GM21381 (cell line): ENCODE measurements at regions not wholly inside any gene's neighbourhood (a gene's known extent, or its start where the extent isn't known, plus 50 kb on each side); places are given as distances from the start of the nearest gene placed in this dataset.
"Not testable (repeated sequence)": the region's sequence is repeated elsewhere in the genome, so short reads cannot be mapped to it uniquely, and the experiment has no call there.

Experiments used
- ATAC-seq: cut with Tn5 transposase; IDR thresholded peaks from one replicate; pipeline ENCODE4 v1.9.1; 2021; ENCODE audit warnings: mild to moderate bottlenecking, moderate library complexity; ENCODE audit not compliant: unreplicated experiment

GRCh38 chr10:118943253-118943652, 86.3 kb upstream of the NANOS1 start:
- no peak for ATAC-seq

GRCh38 chr10:118944959-118945633, 84.4 kb upstream of the NANOS1 start:
- ATAC-seq, result no peak

GRCh38 chr10:118948786-118949185, 80.7 kb upstream of the NANOS1 start:
- ATAC-seq, result no peak

GRCh38 chr10:118950190-118950680, 79.3 kb upstream of the NANOS1 start:
- ATAC-seq, result no peak

GRCh38 chr10:118950997-118951637, 78.4 kb upstream of the NANOS1 start:
- no peak for ATAC-seq

GRCh38 chr10:118952493-118953295, 76.8 kb upstream of the NANOS1 start:
- no peak for ATAC-seq

GRCh38 chr10:118953598-118954393, 75.7 kb upstream of the NANOS1 start:
- no peak for ATAC-seq

- no peak for ATAC-seq
Measured at GRCh38 chr10:118955531-118955930, 74.0 kb upstream of the NANOS1 start.

- no peak for ATAC-seq
Measured at GRCh38 chr10:118955951-118956801, 73.3 kb upstream of the NANOS1 start.

- no peak for ATAC-seq
Measured at GRCh38 chr10:118956802-118957442, 72.6 kb upstream of the NANOS1 start.

- ATAC-seq, result no peak
Measured at GRCh38 chr10:118957443-118957825, 72.1 kb upstream of the NANOS1 start.

- ATAC-seq, result no peak
Measured at GRCh38 chr10:118957966-118958365, 71.5 kb upstream of the NANOS1 start.

GRCh38 chr10:118958559-118958958, 71.0 kb upstream of the NANOS1 start:
- no peak for ATAC-seq

- no peak for ATAC-seq
Measured at GRCh38 chr10:118958984-118959925, 70.3 kb upstream of the NANOS1 start.

GRCh38 chr10:118960157-118961090, 69.1 kb upstream of the NANOS1 start:
- ATAC-seq, result no peak

GRCh38 chr10:118961436-118961835, 68.1 kb upstream of the NANOS1 start:
- no peak for ATAC-seq

- ATAC-seq, result not testable (repeated sequence)
Measured at GRCh38 chr10:118962331-118962868, 67.1 kb upstream of the NANOS1 start.
